ENCODE measurements at regions not wholly inside any gene's neighbourhood (a gene's known extent, or its start where the extent isn't known, plus 50 kb on each side); places are given as distances from the start of the nearest gene placed in this dataset.
"Not testable (repeated sequence)": the region's sequence is repeated elsewhere in the genome, so short reads cannot be mapped to it uniquely, and the experiment has no call there.

GRCh38 chr9:107850653-107851052 is 361.1 kb upstream of the KLF4 start:
- DNase-seq: no peak

GRCh38 chr9:107847978-107848964 is 358.7 kb upstream of the KLF4 start:
- DNase-seq: no peak

- no peak for DNase-seq
Measured at GRCh38 chr9:107842530-107842929, 353.0 kb upstream of the KLF4 start.

- no peak for DNase-seq
Measured at GRCh38 chr9:107841076-107841475, 351.5 kb upstream of the KLF4 start.

GRCh38 chr9:107839371-107839770 is 349.8 kb upstream of the KLF4 start:
- DNase-seq: no peak

- no peak for DNase-seq
Measured at GRCh38 chr9:107838766-107839165, 349.2 kb upstream of the KLF4 start.

GRCh38 chr9:107836300-107836699 is 346.7 kb upstream of the KLF4 start:
- no peak for DNase-seq

- no peak for DNase-seq
Measured at GRCh38 chr9:107833295-107833694, 343.7 kb upstream of the KLF4 start.

GRCh38 chr9:107832871-107833270 is 343.3 kb upstream of the KLF4 start:
- no peak for DNase-seq

- no peak for DNase-seq
Measured at GRCh38 chr9:107830479-107830878, 340.9 kb upstream of the KLF4 start.

GRCh38 chr9:107827884-107828283 is 338.3 kb upstream of the KLF4 start:
- DNase-seq: no peak

GRCh38 chr9:107827304-107827703 is 337.7 kb upstream of the KLF4 start:
- no peak for DNase-seq

GRCh38 chr9:107826688-107826983 is 337.1 kb upstream of the KLF4 start:
- DNase-seq: not testable (repeated sequence)

- no peak for DNase-seq
Measured at GRCh38 chr9:107824556-107824955, 335.0 kb upstream of the KLF4 start.

GRCh38 chr9:107819772-107820565 is 330.4 kb upstream of the KLF4 start:
- no peak for DNase-seq

- not testable (repeated sequence) for DNase-seq
Measured at GRCh38 chr9:107818503-107818829, 328.9 kb upstream of the KLF4 start.

- not testable (repeated sequence) for DNase-seq
Measured at GRCh38 chr9:107817595-107818502, 328.3 kb upstream of the KLF4 start.

- DNase-seq: no peak
Measured at GRCh38 chr9:107816561-107817021, 327.0 kb upstream of the KLF4 start.

GRCh38 chr9:107815782-107816560 is 326.4 kb upstream of the KLF4 start:
- DNase-seq: no peak

- no peak for DNase-seq
Measured at GRCh38 chr9:107813287-107813686, 323.7 kb upstream of the KLF4 start.

- DNase-seq: no peak
Measured at GRCh38 chr9:107810461-107810961, 320.9 kb upstream of the KLF4 start.

Data from NCI-H524 treated with DMSO at 0.1 percent for 48 hours (cell line).